Breast epithelium (tissue), 3 donors: ENCODE measurements at regions not wholly inside any gene's neighbourhood (a gene's known extent, or its start where the extent isn't known, plus 50 kb on each side); places are given as distances from the start of the nearest gene placed in this dataset.

Experiments used
- POLR2A ChIP-seq: fragments of 450-650 bp; IDR thresholded peaks from one replicate; pipeline ENCODE4 v1.6.1; 2016; ENCODE audit warnings: antibody characterized with exemption, mild to moderate bottlenecking, moderate library complexity
- POLR2AphosphoS5 ChIP-seq, 3 donors: sonication (generic); formaldehyde crosslinking; IDR thresholded peaks; one replicate each; pipeline ENCODE4 v1.6.1; 2017; ENCODE audit warnings: antibody characterized with exemption in 3 of 3
- TF ChIP-seq, protein P1 (sequence below), 3 donors: fragments of 450-650 bp; IDR thresholded peaks; one replicate each; pipeline ENCODE4 v1.5.1; 2016 to 2017; ENCODE audit warnings: antibody characterized with exemption in 3 of 3, mild to moderate bottlenecking in 3 of 3, moderate library complexity in 3 of 3

DNA sequence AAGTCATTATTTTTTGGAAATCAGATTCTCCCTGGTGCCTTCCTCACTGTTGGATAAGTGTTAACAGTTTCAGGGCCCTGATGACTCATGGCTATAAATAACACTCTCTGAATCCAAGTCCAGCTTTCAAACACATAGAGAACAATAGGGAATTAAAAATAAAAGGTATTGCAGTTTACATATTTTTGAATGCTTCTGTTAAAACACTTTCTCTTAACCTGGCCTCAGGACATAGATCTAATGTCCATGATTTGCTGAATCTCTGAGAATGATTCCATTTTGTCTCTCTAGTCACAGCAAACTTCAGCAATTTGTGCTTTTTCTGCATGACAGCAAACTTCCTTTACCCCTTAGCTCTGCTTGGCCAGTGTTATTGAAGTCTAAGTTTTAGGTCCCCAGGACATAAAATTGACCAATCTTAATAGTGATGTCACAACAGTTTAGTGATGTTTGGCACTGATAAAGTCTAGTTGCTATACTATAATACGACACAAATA, 1192.4 kb upstream of the CITED2 start:
- TF ChIP-seq, protein P1, sequence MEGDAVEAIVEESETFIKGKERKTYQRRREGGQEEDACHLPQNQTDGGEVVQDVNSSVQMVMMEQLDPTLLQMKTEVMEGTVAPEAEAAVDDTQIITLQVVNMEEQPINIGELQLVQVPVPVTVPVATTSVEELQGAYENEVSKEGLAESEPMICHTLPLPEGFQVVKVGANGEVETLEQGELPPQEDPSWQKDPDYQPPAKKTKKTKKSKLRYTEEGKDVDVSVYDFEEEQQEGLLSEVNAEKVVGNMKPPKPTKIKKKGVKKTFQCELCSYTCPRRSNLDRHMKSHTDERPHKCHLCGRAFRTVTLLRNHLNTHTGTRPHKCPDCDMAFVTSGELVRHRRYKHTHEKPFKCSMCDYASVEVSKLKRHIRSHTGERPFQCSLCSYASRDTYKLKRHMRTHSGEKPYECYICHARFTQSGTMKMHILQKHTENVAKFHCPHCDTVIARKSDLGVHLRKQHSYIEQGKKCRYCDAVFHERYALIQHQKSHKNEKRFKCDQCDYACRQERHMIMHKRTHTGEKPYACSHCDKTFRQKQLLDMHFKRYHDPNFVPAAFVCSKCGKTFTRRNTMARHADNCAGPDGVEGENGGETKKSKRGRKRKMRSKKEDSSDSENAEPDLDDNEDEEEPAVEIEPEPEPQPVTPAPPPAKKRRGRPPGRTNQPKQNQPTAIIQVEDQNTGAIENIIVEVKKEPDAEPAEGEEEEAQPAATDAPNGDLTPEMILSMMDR (IDR thresholded peaks at IDR 0.05) = no peak
- TF ChIP-seq POLR2A (no peak), POLR2AphosphoS5 (IDR thresholded peaks at IDR 0.05) (no peak)
